HepG2 (cell line): ENCODE measurements at regions not wholly inside any gene's neighbourhood (a gene's known extent, or its start where the extent isn't known, plus 50 kb on each side); places are given as distances from the start of the nearest gene placed in this dataset.

Experiments
- ATAC-seq: fragments of 200-7000 bp; cut with Tn5 transposase; 3 replicates; pipeline ENCODE4 v1.9.1; 2020; ENCODE audit warnings: mild to moderate bottlenecking, moderate library complexity
- BruUV-seq: library from RNA; stranded (reverse); fragments of 400-500 nt; replicated peaks from 2 replicates; lab custom pipeline; 2021; lab: Mats Ljungman, UMichigan
- CTCF ChIA-PET: fragments of 300-600 bp; formaldehyde crosslinking; extraction: SDS; loops from one replicate; lab custom pipeline; 2021; ENCODE audit warnings: low total read pairs, inconsistent platforms, low intra/inter-chr PET ratio; lab: Yijun Ruan, JAX
- POLR2A ChIA-PET: fragments of 350-600 bp; sonication (Branson Sonifier 250); formaldehyde crosslinking; loops from one replicate; lab custom pipeline; 2020; ENCODE audit warnings: antibody characterized with exemption, inconsistent platforms; lab: Yijun Ruan, JAX
- DNase-seq: peaks from one replicate; pipeline ENCODE4 v3.0.0-alpha.2; 2015; ENCODE audit warnings: low spot score
- FAIRE-seq: peaks from 3 replicates; lab custom pipeline; 2011; peaks lifted over from hg19 to GRCh38; lab: Jason Lieb, UNC
- H2AFZ ChIP-seq: one replicate; pipeline ENCODE4 v1.6.1; 2011; ENCODE audit warnings: low read length, inconsistent platforms
- H3K27ac ChIP-seq: fragments of 300-600 bp; 3 replicates; pipeline ENCODE4 v1.8.0; 2011; ENCODE audit warnings: mixed run types, mild to moderate bottlenecking, mixed read lengths, low read length, inconsistent platforms; ENCODE audit not compliant: insufficient read depth; ENCODE audit errors: extremely low read length
- H3K27me3 ChIP-seq, 2 experiments: fragments of 200-600 bp in 1 of 2; 2 replicates in 1 of 2; 3 replicates in 1 of 2; pipeline versions ENCODE4 v1.6.0 to v1.8.0; 2011; ENCODE audit warnings: low read length in 2 of 2, mild to moderate bottlenecking in 2 of 2, moderate library complexity in 2 of 2, inconsistent platforms in 1 of 2; ENCODE audit not compliant: insufficient read depth in 2 of 2, control insufficient read depth in 1 of 2
- H3K36me3 ChIP-seq, 2 experiments: fragments of 200-600 bp in 1 of 2; replicated peaks in 1 of 2; 2 replicates in 1 of 2; 3 replicates in 1 of 2; pipeline versions ENCODE4 v1.5.1 to v1.8.0; 2011; ENCODE audit warnings: low read length in 2 of 2, inconsistent platforms in 1 of 2; ENCODE audit not compliant: insufficient read depth in 2 of 2, control insufficient read depth in 1 of 2
- H3K4me1 ChIP-seq: 2 replicates; pipeline ENCODE4 v1.5.1; 2012; ENCODE audit warnings: low read length, inconsistent platforms; ENCODE audit not compliant: insufficient read depth
- H3K4me2 ChIP-seq: 2 replicates; pipeline ENCODE4 v1.6.0; 2011; ENCODE audit warnings: low read depth, low read length, inconsistent platforms
- H3K4me3 ChIP-seq, 3 experiments: fragments of 200-600 bp in 1 of 3; sonication (generic), shearing (Covaris generic) in 1 of 3; replicated peaks in 1 of 3; 2 replicates each; pipeline ENCODE4 v1.5.1; 2011 to 2016; ENCODE audit warnings: low read length in 3 of 3, inconsistent platforms in 2 of 3, low read depth in 2 of 3, mild to moderate bottlenecking in 2 of 3, control low read depth in 1 of 3, mixed read lengths in 1 of 3; ENCODE audit not compliant: insufficient read depth in 1 of 3
- H3K79me2 ChIP-seq: one replicate; pipeline ENCODE4 v1.6.1; 2011; ENCODE audit warnings: low read length, inconsistent platforms; ENCODE audit not compliant: insufficient read depth
- H3K9ac ChIP-seq: 2 replicates; pipeline ENCODE4 v1.6.0; 2011; ENCODE audit warnings: mild to moderate bottlenecking, low read depth, low read length, inconsistent platforms; ENCODE audit not compliant: insufficient read depth
- H3K9me3 ChIP-seq: 2 replicates; pipeline ENCODE4 v1.5.1; 2012; ENCODE audit warnings: mild to moderate bottlenecking, low read length
- H4K20me1 ChIP-seq: 2 replicates; pipeline ENCODE4 v1.6.0; 2011; ENCODE audit warnings: inconsistent platforms, mild to moderate bottlenecking, low read length, moderate library complexity; ENCODE audit not compliant: insufficient read depth
- ATAD3A ChIP-seq: sonication (generic); formaldehyde crosslinking; IDR thresholded peaks from 2 replicates; pipeline ENCODE4 v1.4.0; 2020; ENCODE audit warnings: missing genetic modification reagents
- ELF3 ChIP-seq: IDR thresholded peaks from 2 replicates; pipeline ENCODE4 v1.6.1; 2016; ENCODE audit warnings: missing genetic modification reagents, missing compliant biosample characterization
- HBP1 ChIP-seq: IDR thresholded peaks from 2 replicates; pipeline ENCODE4 v1.6.1; 2016; ENCODE audit warnings: low read depth, control low read depth
- HOXD1 ChIP-seq: sonication (generic); formaldehyde crosslinking; IDR thresholded peaks from 2 replicates; pipeline ENCODE4 v1.5.0; 2020; ENCODE audit warnings: missing genetic modification reagents
- JUN ChIP-seq: sonication (generic); formaldehyde crosslinking; IDR thresholded peaks from 2 replicates; pipeline ENCODE4 v1.4.0; 2020; ENCODE audit warnings: mild to moderate bottlenecking, missing genetic modification reagents
- NFKBIZ ChIP-seq: IDR thresholded peaks from 2 replicates; pipeline ENCODE4 v1.6.1; 2018; ENCODE audit warnings: missing genetic modification reagents, missing compliant biosample characterization
- PBX2 ChIP-seq: IDR thresholded peaks from 2 replicates; pipeline ENCODE4 v1.6.1; 2016; ENCODE audit warnings: control low read depth
- POLR2AphosphoS5 ChIP-seq: IDR thresholded peaks from 2 replicates; pipeline ENCODE4 v1.6.1; 2012; ENCODE audit warnings: low read depth, low read length
- RBM22 ChIP-seq: fragments of 200-400 bp; formaldehyde crosslinking; optimal IDR thresholded peaks from 2 replicates; pipeline ENCODE3; 2017; ENCODE audit warnings: mild to moderate bottlenecking, low read length, moderate library complexity
- ZNF142 ChIP-seq: sonication (generic); formaldehyde crosslinking; IDR thresholded peaks from 2 replicates; pipeline ENCODE4 v1.4.0; 2020; ENCODE audit warnings: missing genetic modification reagents
- ZNF264 ChIP-seq: sonication (generic); formaldehyde crosslinking; IDR thresholded peaks from 2 replicates; pipeline ENCODE4 v1.4.0; 2020; ENCODE audit warnings: missing genetic modification reagents
- ZNF576 ChIP-seq: sonication (generic); formaldehyde crosslinking; IDR thresholded peaks from 2 replicates; pipeline ENCODE4 v1.4.0; 2020; ENCODE audit warnings: mild to moderate bottlenecking, missing genetic modification reagents
- ZNF615 ChIP-seq: sonication (generic); formaldehyde crosslinking; IDR thresholded peaks from 2 replicates; pipeline ENCODE4 v1.5.0; 2020; ENCODE audit warnings: mild to moderate bottlenecking, missing genetic modification reagents, borderline replicate concordance
- ZNF737 ChIP-seq: sonication (generic); formaldehyde crosslinking; IDR thresholded peaks from 2 replicates; pipeline ENCODE4 v1.5.0; 2020; ENCODE audit warnings: missing genetic modification reagents, mild to moderate bottlenecking, borderline replicate concordance
- ZNF784 ChIP-seq: sonication (generic); formaldehyde crosslinking; IDR thresholded peaks from 2 replicates; pipeline ENCODE4 v1.5.1; 2020; ENCODE audit warnings: missing genetic modification reagents, mild to moderate bottlenecking, borderline replicate concordance
- in situ Hi-C: cut with HindIII; loops from 2 replicates; pipeline ENCODE4 v1.10.0; 2017; ENCODE audit warnings: low pct_unique_long_range_greater_than_20kb; ENCODE audit not compliant: extremely low pct_ligation_motif_present
- intact Hi-C: fragments of 100-400 bp; cut with micrococcal nuclease; formaldehyde crosslinking; loops from one replicate; pipeline ENCODE4 v1.10.0; 2022; ENCODE audit not compliant: unreplicated experiment

- FAIRE-seq, result no peak
- intact Hi-C loops, result no loop called here
- H3K27ac ChIP-seq, result no peak overlapping the region
- POLR2A ChIA-PET, result no interaction called here
- no peaks in the 10 kb centered on the region for H3K4me1 ChIP-seq
- H3K9me3 ChIP-seq, result no peaks in the 10 kb centered on the region
- H4K20me1 ChIP-seq, result no peaks in the 10 kb centered on the region
- no peak for TF ChIP-seq PBX2 (CRISPR knock-in tag)
- no peak for TF ChIP-seq ZNF142 (CRISPR knock-in tag)
- no peak for TF ChIP-seq HOXD1
- TF ChIP-seq ZNF737, result no peak
- TF ChIP-seq ZNF615 (CRISPR knock-in tag), result no peak
- no peak for TF ChIP-seq ZNF784 (CRISPR knock-in tag)
- TF ChIP-seq RBM22, result no peak
- no peak for TF ChIP-seq HBP1
- TF ChIP-seq NFKBIZ (CRISPR knock-in tag), result no peak
- no peak for TF ChIP-seq ELF3 (CRISPR knock-in tag)
- no peak for TF ChIP-seq ATAD3A (CRISPR knock-in tag)
- no peak for TF ChIP-seq ZNF576 (CRISPR knock-in tag)
- TF ChIP-seq ZNF264 (CRISPR knock-in tag), result no peak
- TF ChIP-seq JUN (CRISPR knock-in tag), result no peak
- no peak for TF ChIP-seq POLR2AphosphoS5
- no peak overlapping the region for H3K4me2 ChIP-seq
- CTCF ChIA-PET, result no interaction called here
- no peak overlapping the region for H3K9ac ChIP-seq
- H3K4me3 ChIP-seq, result no peak overlapping the region
- no peaks in the 10 kb centered on the region for H3K27me3 ChIP-seq
- H3K36me3 ChIP-seq, result no peaks in the 10 kb centered on the region
- ATAC-seq, result no peak
- BruUV-seq, result no TSS peak
- in situ Hi-C loops, result no loop called here
- H3K79me2 ChIP-seq, result no peaks in the 10 kb centered on the region
- H2AFZ ChIP-seq, result no peak overlapping the region
- DNase-seq, result no peak
Measured at GRCh38 chrX:26574234-26574633, 358.3 kb downstream of the MAGEB5 start.
